Prostate gland (tissue), 2 donors: ENCODE measurements at regions not wholly inside any gene's neighbourhood (a gene's known extent, or its start where the extent isn't known, plus 50 kb on each side); places are given as distances from the start of the nearest gene placed in this dataset.

Experiments used
- DNase-seq: peaks from one replicate; pipeline ENCODE4 v3.0.0-alpha.2; 2019; ENCODE audit warnings: low spot score
- H3K27ac ChIP-seq, 2 donors: fragments of 200-600 bp; sonication (generic); 2 replicates each; pipeline ENCODE4 v1.5.1; 2017 to 2019
- H3K27me3 ChIP-seq: fragments of 200-600 bp; sonication (generic); replicated peaks from 2 replicates; pipeline ENCODE4 v1.5.1; 2019; ENCODE audit not compliant: insufficient read depth
- H3K36me3 ChIP-seq, 2 donors: fragments of 200-600 bp; sonication (generic); 1 replicate in 1 of 2; 2 replicates in 1 of 2; pipeline versions ENCODE4 v1.5.1 to v1.8.1; 2017 to 2019
- H3K4me1 ChIP-seq: fragments of 200-600 bp; sonication (generic); replicated peaks from 2 replicates; pipeline ENCODE4 v1.5.1; 2019
- H3K4me3 ChIP-seq, 2 donors: fragments of 200-600 bp; sonication (generic); 2 replicates each; pipeline ENCODE4 v1.5.1; 2017 to 2019
- H3K9me3 ChIP-seq: fragments of 200-600 bp; sonication (generic); 2 replicates; pipeline ENCODE4 v1.5.1; 2017
- CTCF ChIP-seq, 4 experiments: fragments of 200-600 bp in 2 of 4; fragments of 450-650 bp in 2 of 4; sonication (generic) in 2 of 4; IDR thresholded peaks; 1 replicate in 3 of 4; 2 replicates in 1 of 4; pipeline ENCODE4 v1.5.1; 2016 to 2019; ENCODE audit warnings: antibody characterized with exemption in 4 of 4, mild to moderate bottlenecking in 2 of 4, moderate library complexity in 2 of 4
- POLR2A ChIP-seq: fragments of 450-650 bp; IDR thresholded peaks from one replicate; pipeline ENCODE4 v1.6.1; 2016; ENCODE audit warnings: antibody characterized with exemption, mild to moderate bottlenecking
- POLR2AphosphoS5 ChIP-seq: sonication (generic); formaldehyde crosslinking; IDR thresholded peaks from one replicate; pipeline ENCODE4 v1.6.1; 2017; ENCODE audit warnings: antibody characterized with exemption
- WGBS: methylation state at CpG from one replicate; pipeline ENCODE4 v1.1.5; 2018; 5-methylcytosine and 5-hydroxymethylcytosine counted together
- intact Hi-C: fragments of 100-400 bp; cut with DNase I; formaldehyde crosslinking; loops from one replicate; pipeline ENCODE4 v1.14.2; 2022

GRCh38 chr10:56763090-56763489 lies 402.0 kb upstream of the ZWINT start:
- no peaks in the 10 kb centered on the region for H3K9me3 ChIP-seq
- H3K36me3 ChIP-seq, result no peaks in the 10 kb centered on the region
- H3K4me3 ChIP-seq, result no peak overlapping the region
- no peak for DNase-seq
- intact Hi-C loops, result no loop called here
- 69% methylated on average over 2 of the region's 2 CpGs for WGBS
- TF ChIP-seq CTCF (IDR thresholded peaks at IDR 0.05), result no peak
- TF ChIP-seq POLR2A, result no peak
- TF ChIP-seq POLR2AphosphoS5, result no peak
- H3K4me1 ChIP-seq, result no peaks in the 10 kb centered on the region
- H3K27me3 ChIP-seq, result no peaks in the 10 kb centered on the region
- no peak overlapping the region for H3K27ac ChIP-seq

DNA sequence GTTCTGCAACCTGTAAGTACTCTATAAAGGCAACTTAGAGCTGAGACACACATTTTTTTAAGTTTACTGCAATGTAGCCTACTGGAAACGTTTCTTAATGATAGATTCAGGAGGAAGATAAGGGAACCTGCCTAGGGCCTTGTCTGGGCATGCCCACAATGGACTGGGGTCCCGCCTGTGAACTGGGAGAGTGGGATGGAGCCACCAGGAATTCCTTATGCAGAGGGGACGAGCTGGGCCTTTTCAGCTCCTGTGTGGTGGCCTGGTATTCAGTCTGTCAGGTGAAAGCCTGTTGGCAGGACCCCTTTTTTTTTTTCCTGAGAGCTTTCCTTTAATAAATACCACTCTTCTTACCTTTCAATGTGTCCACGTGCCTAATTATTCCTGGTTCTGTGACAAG lies 384.4 kb upstream of the ZWINT start:
- no peak overlapping the region for H3K4me3 ChIP-seq
- no peak for TF ChIP-seq CTCF (IDR thresholded peaks at IDR 0.05)
- no peak for TF ChIP-seq POLR2A
- no peak for TF ChIP-seq POLR2AphosphoS5
- DNase-seq, result no peak
- no peaks in the 10 kb centered on the region for H3K4me1 ChIP-seq
- intact Hi-C loops, result no loop called here
- no peaks in the 10 kb centered on the region for H3K27me3 ChIP-seq
- H3K27ac ChIP-seq, result no peak overlapping the region
- no peaks in the 10 kb centered on the region for H3K36me3 ChIP-seq
- no peaks in the 10 kb centered on the region for H3K9me3 ChIP-seq
- 20% methylated on average over 4 of the region's 4 CpGs for WGBS

DNA sequence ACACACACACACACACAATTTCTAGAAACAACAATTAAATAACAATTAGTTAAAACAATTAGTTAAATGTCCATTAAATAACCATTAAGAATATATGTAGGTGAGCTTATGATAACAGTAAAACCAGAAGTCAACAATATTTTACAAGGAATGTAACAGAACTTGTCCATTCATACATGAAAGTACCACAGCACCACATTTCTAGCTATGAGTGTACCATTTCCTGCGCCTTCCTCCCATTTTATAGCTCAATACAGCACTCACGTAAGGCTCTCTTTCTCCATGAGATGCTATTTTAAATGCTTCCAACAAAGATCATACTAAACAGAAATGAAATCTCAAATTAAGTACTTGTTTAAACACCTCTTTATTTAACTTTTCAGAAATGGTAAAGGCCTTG lies 367.3 kb upstream of the ZWINT start:
- intact Hi-C loops, result no loop called here

GRCh38 chr10:56722912-56723311 lies 361.9 kb upstream of the ZWINT start:
- intact Hi-C loops, result no loop called here
- Histone ChIP-seq H3K36me3 (no peaks in the 10 kb centered on the region), H3K4me1 (no peaks in the 10 kb centered on the region), H3K27ac (no peak overlapping the region), H3K27me3 (no peaks in the 10 kb centered on the region), H3K9me3 (no peaks in the 10 kb centered on the region), H3K4me3 (no peak overlapping the region)
- TF ChIP-seq CTCF (IDR thresholded peaks at IDR 0.05) (no peak), POLR2AphosphoS5 (no peak), POLR2A (no peak)
- DNase-seq, result no peak
- 83% methylated on average over 7 of the region's 7 CpGs for WGBS

More for the DNA sequence above, 367.3 kb upstream of the ZWINT start:
- 87% methylated on average over 2 of the region's 2 CpGs for whole genome bisulfite sequencing
- no peaks in the 10 kb centered on the region for H3K27me3 ChIP-seq
- H3K4me3 ChIP-seq, result no peak overlapping the region
- TF ChIP-seq CTCF (IDR thresholded peaks at IDR 0.05) (no peak), POLR2AphosphoS5 (no peak), POLR2A (no peak)
- H3K36me3 ChIP-seq, result no peaks in the 10 kb centered on the region
- no peaks in the 10 kb centered on the region for H3K4me1 ChIP-seq
- no peak overlapping the region for H3K27ac ChIP-seq
- DNase-seq, result no peak
- H3K9me3 ChIP-seq, result no peaks in the 10 kb centered on the region

DNA sequence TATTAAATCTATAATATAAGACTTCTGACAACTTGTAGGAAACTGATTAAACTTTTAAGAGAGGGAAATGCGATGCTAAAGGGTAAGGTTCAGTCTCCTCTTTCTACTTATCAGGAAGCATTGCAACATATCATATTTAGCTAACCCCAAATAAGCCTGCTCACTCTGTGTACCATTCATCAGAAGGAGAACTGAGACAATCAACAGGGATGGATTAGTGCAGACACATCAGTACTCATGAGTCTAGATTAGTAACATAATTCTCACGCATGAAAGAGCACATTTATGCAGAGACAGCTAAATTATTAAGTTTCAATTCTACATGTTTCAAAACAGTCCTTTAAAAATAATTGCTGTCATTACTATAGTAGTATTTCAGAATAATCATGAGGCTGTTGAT lies 354.2 kb upstream of the ZWINT start:
- Histone ChIP-seq H3K4me3 (no peak overlapping the region), H3K27ac (no peak overlapping the region), H3K9me3 (no peaks in the 10 kb centered on the region), H3K4me1 (no peaks in the 10 kb centered on the region), H3K36me3 (no peaks in the 10 kb centered on the region), H3K27me3 (no peaks in the 10 kb centered on the region)
- TF ChIP-seq POLR2A (no peak), POLR2AphosphoS5 (no peak)
- DNase-seq, result no peak
- 71% methylated on average over 2 of the region's 2 CpGs for WGBS
- intact Hi-C loops, result no loop called here
